Right lobe of liver (tissue), 6 donors: ENCODE measurements at regions not wholly inside any gene's neighbourhood (a gene's known extent, or its start where the extent isn't known, plus 50 kb on each side); places are given as distances from the start of the nearest gene placed in this dataset.

ENCODE experiments used
- ATAC-seq, 4 donors: fragments of 200-7000 bp; cut with Tn5 transposase; one replicate each; pipeline ENCODE4 v1.9.1; 2020; ENCODE audit warnings: mild to moderate bottlenecking in 4 of 4, moderate library complexity in 4 of 4
- DNase-seq, 3 donors: peaks; one replicate each; pipeline ENCODE4 v3.0.0-alpha.2; 2020
- H3K27ac ChIP-seq, 3 donors: fragments of 200-600 bp; one replicate each; pipeline ENCODE4 v1.8.0; 2022
- H3K27me3 ChIP-seq, 2 donors: fragments of 200-600 bp; one replicate each; pipeline ENCODE4 v1.8.0; 2022
- H3K36me3 ChIP-seq, 4 donors: fragments of 200-600 bp; sonication (generic) in 1 of 4; one replicate each; pipeline versions ENCODE4 v1.5.1 to v1.8.0; 2017 to 2022; ENCODE audit warnings: control low read depth in 1 of 4
- H3K4me1 ChIP-seq, 4 donors: fragments of 200-600 bp; sonication (generic) in 1 of 4; one replicate each; pipeline versions ENCODE4 v1.5.1 to v1.8.0; 2017 to 2022; ENCODE audit warnings: control low read depth in 1 of 4
- H3K4me3 ChIP-seq, 3 donors: fragments of 200-600 bp; one replicate each; pipeline ENCODE4 v1.8.0; 2022
- H3K9me3 ChIP-seq, 4 donors: fragments of 200-600 bp; sonication (generic) in 1 of 4; one replicate each; pipeline versions ENCODE4 v1.5.1 to v1.8.0; 2017 to 2022; ENCODE audit warnings: control low read depth in 1 of 4
- CTCF ChIP-seq, 4 donors: fragments of 200-600 bp in 3 of 4; fragments of 450-650 bp in 1 of 4; IDR thresholded peaks; one replicate each; pipeline versions ENCODE4 v1.5.1 to v1.8.0; 2016 to 2022; ENCODE audit warnings: antibody characterized with exemption in 4 of 4, mild to moderate bottlenecking in 2 of 4
- POLR2A ChIP-seq: fragments of 450-650 bp; IDR thresholded peaks from one replicate; pipeline ENCODE4 v1.6.1; 2017; ENCODE audit warnings: antibody characterized with exemption, mild to moderate bottlenecking
- WGBS: methylation state at CpG from one replicate; pipeline ENCODE4 v1.1.6; 2018; ENCODE audit warnings: low coverage, low lambda C conversion rate; ENCODE audit not compliant: insufficient coverage; ENCODE audit errors: missing lambda C conversion rate; 5-methylcytosine and 5-hydroxymethylcytosine counted together
- intact Hi-C, 2 donors: fragments of 100-400 bp; cut with DNase I; formaldehyde crosslinking; loops; one replicate each; pipeline versions ENCODE4 v1.11.2 to v1.14.1; 2022
- donor health status: DM: no; HTN: yes; CAD: no.
- donor health status: DM: no; HTN: no; CAD: no.
- donor health status: DM: no; HTN: no; CAD: no.
- donor health status: DM: no; HTN: yes; CAD: no.
- donor health status: DM: no; HTN: yes; CAD: no.

GRCh38 chr16:54588026-54588425 lies 301.4 kb upstream of the IRX3 start:
- H3K27me3 ChIP-seq, result no peaks in the 10 kb centered on the region
- H3K4me1 ChIP-seq, result no peaks in the 10 kb centered on the region
- H3K27ac ChIP-seq, result no peak overlapping the region
- no peak overlapping the region for H3K4me3 ChIP-seq
- intact Hi-C loops, result no loop called here
- H3K36me3 ChIP-seq, result no peaks in the 10 kb centered on the region
- H3K9me3 ChIP-seq, result no peaks in the 10 kb centered on the region
- WGBS, result 57% methylated on average over 5 of the region's 5 CpGs
- ATAC-seq, result no peak
- TF ChIP-seq CTCF (IDR thresholded peaks at IDR 0.05) (no peak), POLR2A (no peak)
- DNase-seq, result no peak

GRCh38 chr16:54587176-54587515 lies 300.6 kb upstream of the IRX3 start:
- ATAC-seq (no peak), DNase-seq (no peak)
- Histone ChIP-seq H3K4me3 (no peak overlapping the region), H3K4me1 (no peaks in the 10 kb centered on the region), H3K27me3 (no peaks in the 10 kb centered on the region), H3K9me3 (no peaks in the 10 kb centered on the region), H3K36me3 (no peaks in the 10 kb centered on the region), H3K27ac (no peak overlapping the region)
- intact Hi-C loops, result no loop called here
- TF ChIP-seq CTCF (IDR thresholded peaks at IDR 0.05) (no peak), POLR2A (no peak)
- WGBS, result 61% methylated on average over 2 of the region's 3 CpGs

- DNase-seq (no peak), ATAC-seq (no peak)
- Histone ChIP-seq H3K9me3 (no peaks in the 10 kb centered on the region), H3K4me1 (no peaks in the 10 kb centered on the region), H3K4me3 (no peak overlapping the region), H3K27ac (no peak overlapping the region), H3K36me3 (no peaks in the 10 kb centered on the region), H3K27me3 (no peaks in the 10 kb centered on the region)
- 54% methylated on average over 2 of the region's 4 CpGs for whole genome bisulfite sequencing
- intact Hi-C loops, result no loop called here
- TF ChIP-seq POLR2A, result no peak
- TF ChIP-seq CTCF (IDR thresholded peaks at IDR 0.05), result no peak
These were observed 300.0 kb upstream of the IRX3 start for GRCh38 chr16:54586474-54587175.

GRCh38 chr16:54585998-54586340 lies 299.4 kb upstream of the IRX3 start:
- H3K4me3 ChIP-seq, result no peak overlapping the region
- DNase-seq, result no peak
- H3K36me3 ChIP-seq, result no peaks in the 10 kb centered on the region
- H3K27ac ChIP-seq, result no peak overlapping the region
- no peaks in the 10 kb centered on the region for H3K27me3 ChIP-seq
- ATAC-seq, result no peak
- no peaks in the 10 kb centered on the region for H3K9me3 ChIP-seq
- WGBS, result 67% methylated on average over 11 of the region's 14 CpGs
- H3K4me1 ChIP-seq, result no peaks in the 10 kb centered on the region
- no peak for TF ChIP-seq CTCF (IDR thresholded peaks at IDR 0.05)
- TF ChIP-seq POLR2A, result no peak
- intact Hi-C loops, result no loop called here
